GM12801 (cell line): ENCODE measurements at regions not wholly inside any gene's neighbourhood (a gene's known extent, or its start where the extent isn't known, plus 50 kb on each side); places are given as distances from the start of the nearest gene placed in this dataset.

Experiments
- CTCF ChIP-seq: IDR thresholded peaks from one replicate; pipeline ENCODE4 v1.5.1; 2011; ENCODE audit warnings: control low read depth; ENCODE audit not compliant: insufficient read length; ENCODE audit errors: extremely low read depth

DNA sequence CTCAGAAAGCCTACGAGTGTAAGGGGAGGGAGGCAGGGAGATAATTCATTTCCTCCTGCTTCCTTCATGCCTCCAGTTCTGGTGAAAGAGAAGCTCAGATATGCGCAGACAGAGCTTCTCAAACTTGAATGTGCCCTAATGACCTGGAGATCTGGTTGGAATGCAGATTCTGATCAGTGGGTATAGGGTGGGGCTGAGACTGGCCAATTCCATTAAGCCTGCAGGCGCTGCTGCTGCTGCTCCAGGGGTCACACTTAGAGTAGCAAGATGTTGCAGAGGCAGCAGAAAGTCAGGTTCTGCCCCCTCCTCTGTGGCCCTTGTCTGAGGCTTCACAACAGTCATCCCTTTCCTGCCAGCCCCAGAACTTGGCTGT lies 161.0 kb downstream of the DHX35 start:
- TF ChIP-seq CTCF, result no peak

DNA sequence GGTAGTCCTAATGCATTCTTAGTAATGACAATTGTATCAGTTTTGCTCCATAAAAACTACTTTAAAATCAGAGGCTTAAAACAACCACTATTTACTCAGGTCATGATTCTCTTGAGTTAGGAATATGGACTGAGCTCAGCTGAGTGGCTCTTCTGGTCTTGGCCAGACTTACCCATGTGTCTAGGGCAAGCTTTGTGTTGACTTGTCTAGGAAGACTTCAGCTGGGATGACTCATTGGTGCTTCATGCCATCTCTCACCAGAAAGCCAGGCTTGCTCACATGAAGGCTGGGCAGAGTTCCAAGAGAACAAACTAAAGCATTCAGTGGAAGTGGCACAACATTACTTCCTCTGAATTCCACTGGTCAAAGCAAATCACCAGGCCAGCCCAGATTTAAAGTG lies 155.3 kb downstream of the DHX35 start:
- TF ChIP-seq CTCF, result no peak

GRCh38 chr20:39116020-39116419 lies 153.9 kb downstream of the DHX35 start:
- TF ChIP-seq CTCF, result no peak

GRCh38 chr20:39112178-39112743 lies 150.1 kb downstream of the DHX35 start:
- TF ChIP-seq CTCF, result no peak

- TF ChIP-seq CTCF, result no peak
These were observed 149.4 kb downstream of the DHX35 start for GRCh38 chr20:39111359-39112177.

DNA sequence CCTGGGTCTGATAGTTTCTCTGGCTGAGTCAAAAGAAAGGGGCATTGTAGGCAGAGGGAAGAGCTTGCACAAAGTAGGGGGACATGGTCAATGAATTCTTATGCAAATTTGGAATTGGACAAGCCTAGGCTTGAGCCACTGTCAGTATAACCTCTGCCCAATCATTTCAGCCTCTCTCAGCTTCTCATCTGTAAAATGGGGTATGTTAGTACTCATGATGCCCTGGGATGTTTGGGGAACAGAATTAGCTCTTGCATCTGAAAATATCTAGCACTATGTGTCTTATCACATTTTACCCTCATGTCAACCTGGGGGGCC lies 148.6 kb downstream of the DHX35 start:
- TF ChIP-seq CTCF, result no peak

GRCh38 chr20:39109933-39110818 lies 148.0 kb downstream of the DHX35 start:
- TF ChIP-seq CTCF, result no peak
